H1 (cell line): ENCODE measurements at regions not wholly inside any gene's neighbourhood (a gene's known extent, or its start where the extent isn't known, plus 50 kb on each side); places are given as distances from the start of the nearest gene placed in this dataset.

Experiments used
- ATF2 ChIP-seq: IDR thresholded peaks from 2 replicates; pipeline ENCODE4 v1.6.1; 2012; ENCODE audit warnings: low read length, inconsistent platforms
- CREB1 ChIP-seq: IDR thresholded peaks from 2 replicates; pipeline ENCODE4 v1.6.1; 2012; ENCODE audit warnings: inconsistent platforms
- CTCF ChIP-seq, 3 experiments: IDR thresholded peaks; 1 replicate in 2 of 3; 2 replicates in 1 of 3; pipeline versions ENCODE4 v1.5.1 to v1.6.1; 2011; ENCODE audit warnings: low read length in 3 of 3, mild to moderate bottlenecking in 3 of 3, inconsistent platforms in 2 of 3, low read depth in 1 of 3, moderate library complexity in 1 of 3; ENCODE audit not compliant: insufficient read depth in 1 of 3; ENCODE audit errors: control extremely low read depth in 1 of 3
- HDAC6 ChIP-seq: IDR thresholded peaks from one replicate; pipeline ENCODE4 v1.7.1; 2012; ENCODE audit warnings: low read depth, mild to moderate bottlenecking, inconsistent platforms, low read length, moderate library complexity
- RBBP5 ChIP-seq: IDR thresholded peaks from 2 replicates; pipeline ENCODE4 v1.7.1; 2012; ENCODE audit warnings: low read depth, mild to moderate bottlenecking, inconsistent platforms, low read length, moderate library complexity, borderline replicate concordance

GRCh38 chr6:86723729-86724128 lies 213.6 kb upstream of the HTR1E start (continued):
- TF ChIP-seq ATF2: no peak
- no peak for TF ChIP-seq RBBP5
- no peak for TF ChIP-seq CREB1
- no peak for TF ChIP-seq CTCF (IDR thresholded peaks at IDR 0.05; ENCODE audit: control extremely low read depth in 1 of 3, insufficient read depth in 1 of 3, low read depth in 1 of 3, low read length in 3 of 3)
- TF ChIP-seq HDAC6: no peak
